Neuronal stem cell (in vitro differentiated cells): ENCODE measurements at regions not wholly inside any gene's neighbourhood (a gene's known extent, or its start where the extent isn't known, plus 50 kb on each side); places are given as distances from the start of the nearest gene placed in this dataset.

Source experiments
- DNase-seq: peaks from one replicate; pipeline ENCODE4 v3.0.0-alpha.2; 2013; ENCODE audit warnings: low spot score
- H2AFZ ChIP-seq: one replicate; pipeline ENCODE4 v1.6.1; 2013; ENCODE audit warnings: mild to moderate bottlenecking, low read length, inconsistent platforms
- H2AK5ac ChIP-seq: 2 replicates; pipeline ENCODE4 v1.6.1; 2013; ENCODE audit warnings: low read depth, mild to moderate bottlenecking, inconsistent platforms, low read length, moderate library complexity, mixed read lengths
- H2BK120ac ChIP-seq: 2 replicates; pipeline ENCODE4 v1.6.1; 2013; ENCODE audit warnings: low read depth, mild to moderate bottlenecking, inconsistent platforms, low read length, moderate library complexity, mixed read lengths
- H2BK12ac ChIP-seq: one replicate; pipeline ENCODE4 v1.6.1; 2013; ENCODE audit warnings: low read length, inconsistent platforms
- H2BK15ac ChIP-seq: 2 replicates; pipeline ENCODE4 v1.6.1; 2013; ENCODE audit warnings: mild to moderate bottlenecking, low read length, inconsistent platforms, mixed read lengths
- H2BK5ac ChIP-seq: one replicate; pipeline ENCODE4 v1.6.1; 2013; ENCODE audit warnings: inconsistent platforms, mild to moderate bottlenecking, low read length, moderate library complexity
- H3K14ac ChIP-seq: one replicate; pipeline ENCODE4 v1.6.1; 2013; ENCODE audit warnings: low read length, inconsistent platforms
- H3K18ac ChIP-seq: 2 replicates; pipeline ENCODE4 v1.6.1; 2013; ENCODE audit warnings: low read length, inconsistent platforms
- H3K23ac ChIP-seq: 2 replicates; pipeline ENCODE4 v1.6.1; 2013; ENCODE audit warnings: low read depth, mild to moderate bottlenecking, mixed read lengths, low read length, inconsistent platforms; ENCODE audit not compliant: poor library complexity
- H3K27ac ChIP-seq: replicated peaks from 3 replicates; pipeline ENCODE4 v1.5.1; 2013; ENCODE audit warnings: low read length, inconsistent platforms
- H3K27me3 ChIP-seq, 3 experiments: 2 replicates each; pipeline ENCODE4 v1.6.1; 2013; ENCODE audit warnings: low read length in 3 of 3, mild to moderate bottlenecking in 2 of 3, inconsistent platforms in 1 of 3, low read depth in 1 of 3, mixed read lengths in 1 of 3, moderate library complexity in 1 of 3; ENCODE audit not compliant: control insufficient read depth in 3 of 3, insufficient read depth in 3 of 3
- H3K36me3 ChIP-seq, 2 donors: replicated peaks in 1 of 2; 2 replicates each; pipeline ENCODE4 v1.6.1; 2013; ENCODE audit warnings: low read length in 2 of 2; ENCODE audit not compliant: control insufficient read depth in 2 of 2, insufficient read depth in 2 of 2
- H3K4ac ChIP-seq: 2 replicates; pipeline ENCODE4 v1.6.1; 2013; ENCODE audit warnings: inconsistent platforms, mild to moderate bottlenecking, low read length, moderate library complexity
- H3K4me1 ChIP-seq, 2 donors: 1 replicate in 1 of 2; 2 replicates in 1 of 2; pipeline ENCODE4 v1.6.1; 2013; ENCODE audit warnings: low read length in 2 of 2, low read depth in 1 of 2; ENCODE audit not compliant: control insufficient read depth in 2 of 2, insufficient read depth in 1 of 2
- H3K4me2 ChIP-seq: one replicate; pipeline ENCODE4 v1.6.1; 2013; ENCODE audit warnings: mild to moderate bottlenecking, low read length, inconsistent platforms; ENCODE audit not compliant: insufficient read depth, poor library complexity, severe bottlenecking
- H3K4me3 ChIP-seq, 2 donors: 2 replicates each; pipeline ENCODE4 v1.5.1; 2013; ENCODE audit warnings: low read length in 2 of 2, mild to moderate bottlenecking in 2 of 2, inconsistent platforms in 1 of 2, moderate library complexity in 1 of 2
- H3K79me1 ChIP-seq: one replicate; pipeline ENCODE4 v1.6.1; 2013; ENCODE audit warnings: low read depth, mild to moderate bottlenecking, inconsistent platforms, low read length, moderate library complexity
- H3K9ac ChIP-seq: one replicate; pipeline ENCODE4 v1.6.1; 2013; ENCODE audit warnings: mild to moderate bottlenecking, low read depth, low read length, inconsistent platforms; ENCODE audit not compliant: poor library complexity
- H3K9me3 ChIP-seq, 2 donors: replicated peaks in 1 of 2; 2 replicates each; pipeline versions ENCODE3 to v1.6.1; 2013; ENCODE audit warnings: low read length in 2 of 2, mild to moderate bottlenecking in 2 of 2, inconsistent platforms in 1 of 2, low read depth in 1 of 2, mixed read lengths in 1 of 2, moderate library complexity in 1 of 2; ENCODE audit not compliant: control insufficient read depth in 2 of 2, insufficient read depth in 1 of 2
- H4K8ac ChIP-seq: one replicate; pipeline ENCODE4 v1.6.1; 2013; ENCODE audit warnings: low read depth, mild to moderate bottlenecking, inconsistent platforms, low read length, moderate library complexity
- H4K91ac ChIP-seq: one replicate; pipeline ENCODE4 v1.6.1; 2013; ENCODE audit warnings: low read length, low read depth, mild to moderate bottlenecking, inconsistent platforms; ENCODE audit not compliant: poor library complexity
- WGBS, 2 donors: extraction: QIAGEN DNeasy Blood & Tissue Kit; methylation state at CpG; one replicate each; pipeline ENCODE4 v1.1.7; 2013; ENCODE audit warnings: missing lambda C conversion rate in 2 of 2, mixed read lengths in 1 of 2; ENCODE audit not compliant: insufficient read length in 2 of 2, insufficient replicate concordance in 1 of 2; ENCODE audit errors: extremely low coverage in 2 of 2; 5-methylcytosine and 5-hydroxymethylcytosine counted together

DNA sequence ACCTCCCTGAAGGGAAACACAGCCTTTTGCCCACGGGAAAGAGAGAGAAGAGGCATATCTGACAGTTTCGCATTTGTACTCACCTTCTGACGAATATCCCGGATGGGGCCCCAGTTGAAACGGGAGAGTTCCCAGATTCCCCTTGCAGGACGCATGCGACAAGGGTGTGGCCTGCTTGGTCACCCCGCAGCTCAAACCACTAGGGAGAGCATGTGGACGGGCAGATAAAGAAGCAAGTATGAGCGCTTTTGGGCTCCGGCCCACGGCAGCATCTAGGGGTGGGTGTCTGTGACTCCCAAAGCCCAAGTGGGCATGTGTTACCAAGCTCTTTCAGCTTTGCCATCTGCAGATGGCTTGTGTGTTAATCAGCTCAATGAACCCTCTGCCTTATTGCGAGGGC lies 70.1 kb upstream of the MED14 start:
- H3K23ac ChIP-seq, result no peak overlapping the region
- no peaks in the 10 kb centered on the region for H3K79me1 ChIP-seq
- DNase-seq, result no peak

DNA sequence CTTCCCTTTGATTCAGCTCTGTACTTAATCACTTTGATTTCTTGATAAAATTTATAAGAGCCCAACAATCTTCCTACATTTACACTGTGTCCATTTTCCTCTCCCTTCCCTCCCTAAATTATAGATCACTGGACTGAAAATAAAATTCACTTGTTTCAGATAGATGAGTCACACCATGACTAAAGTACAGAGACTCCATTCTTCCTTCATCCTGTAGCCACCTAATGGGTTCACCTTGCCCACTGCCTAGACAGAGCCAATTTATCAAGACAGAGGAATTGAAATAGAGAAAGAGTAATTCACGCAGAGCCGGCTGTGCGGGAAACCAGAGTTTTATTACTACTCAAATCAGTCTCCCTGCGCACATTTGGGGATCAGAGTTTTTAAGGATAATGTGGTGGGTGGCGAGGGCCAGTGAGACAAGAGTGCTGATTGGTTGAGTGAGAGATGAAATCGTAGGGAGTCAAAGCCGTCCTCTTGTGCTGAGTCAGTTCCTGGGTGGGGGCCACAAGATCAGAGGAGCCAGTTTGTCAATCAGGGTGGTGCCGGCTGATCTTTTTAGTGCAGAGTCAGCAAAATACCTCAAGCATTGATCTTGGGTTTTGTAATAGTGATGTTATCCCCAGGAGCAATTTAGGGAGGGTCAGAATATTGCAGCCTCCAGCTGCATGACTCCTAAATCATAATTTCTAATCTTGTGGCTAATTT lies 71.3 kb upstream of the MED14 start:
- no peaks in the 10 kb centered on the region for H3K79me1 ChIP-seq
- no peak overlapping the region for H2BK15ac ChIP-seq
- no peak overlapping the region for H3K4ac ChIP-seq
- no CpG with 5 or more reads among the region's 8 CpGs for WGBS, 2 donors
- H2BK120ac ChIP-seq, result no peak overlapping the region
- peaks cover 0 to 3% (median 0%) of the 10 kb centered on the region in 3 experiments for H3K27me3 ChIP-seq
- H3K36me3 ChIP-seq, result no peaks in the 10 kb centered on the region
- H3K14ac ChIP-seq, result no peak overlapping the region
- H3K9ac ChIP-seq, result no peak overlapping the region
- no peak for DNase-seq
- H3K4me2 ChIP-seq, result no peak overlapping the region
- no peak overlapping the region for H2BK12ac ChIP-seq
- no peak overlapping the region for H4K8ac ChIP-seq
- no peak overlapping the region for H4K91ac ChIP-seq
- H3K23ac ChIP-seq, result no peak overlapping the region
- no peak overlapping the region for H2AK5ac ChIP-seq
- no peak overlapping the region for H2BK5ac ChIP-seq
- no peak overlapping the region for H3K4me3 ChIP-seq
- no peak overlapping the region for H2AFZ ChIP-seq
- H3K9me3 ChIP-seq, result no peaks in the 10 kb centered on the region
- H3K27ac ChIP-seq, result no peak overlapping the region
- H3K4me1 ChIP-seq, result no peaks in the 10 kb centered on the region
- no peak overlapping the region for H3K18ac ChIP-seq

More for the DNA sequence above, 70.1 kb upstream of the MED14 start:
- Histone ChIP-seq H3K36me3 (no peaks in the 10 kb centered on the region), H2AFZ (no peak overlapping the region), H3K14ac (no peak overlapping the region), H2BK120ac (no peak overlapping the region), H2BK5ac (no peak overlapping the region), H3K27ac (no peak overlapping the region), H3K4ac (no peak overlapping the region), H4K8ac (no peak overlapping the region), H3K4me1 (no peaks in the 10 kb centered on the region), H3K9ac (no peak overlapping the region), H3K4me2 (no peak overlapping the region), H4K91ac (no peak overlapping the region), H3K4me3 (no peak overlapping the region), H3K9me3 (no peaks in the 10 kb centered on the region), H2BK15ac (no peak overlapping the region), H2BK12ac (no peak overlapping the region), H3K18ac (no peak overlapping the region), H2AK5ac (no peak overlapping the region), H3K27me3 (peaks cover 0 to 3% (median 0%) of the 10 kb centered on the region in 3 experiments)
- WGBS, 2 donors, result no CpG with 5 or more reads among the region's 13 CpGs

DNA sequence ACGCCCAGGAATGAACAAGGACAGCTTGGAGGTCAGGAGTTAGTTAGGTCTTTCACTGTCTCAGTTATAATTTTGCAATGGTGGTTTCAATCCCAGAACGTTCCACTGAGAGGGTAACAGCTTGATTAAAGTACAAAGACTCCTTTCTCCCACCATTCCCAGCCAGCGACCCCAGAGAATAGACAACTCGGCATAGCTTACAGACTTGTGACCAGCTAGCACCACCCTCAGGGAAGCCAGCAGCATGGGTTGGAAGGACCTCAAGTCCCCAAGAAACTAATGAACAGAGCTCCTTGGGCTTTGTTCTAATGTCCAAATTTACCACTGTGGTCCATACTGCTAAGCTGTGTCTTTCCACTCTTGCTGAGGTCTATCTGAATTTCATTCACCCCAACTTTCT lies 72.0 kb upstream of the MED14 start:
- no peak overlapping the region for H3K4ac ChIP-seq
- no peak overlapping the region for H3K18ac ChIP-seq
- H3K4me2 ChIP-seq, result no peak overlapping the region
- no peaks in the 10 kb centered on the region for H3K4me1 ChIP-seq
- no peaks in the 10 kb centered on the region for H3K27me3 ChIP-seq
- no peak overlapping the region for H2AFZ ChIP-seq
- H3K27ac ChIP-seq, result no peak overlapping the region
- no peak overlapping the region for H3K23ac ChIP-seq
- no peak overlapping the region for H3K9ac ChIP-seq
- no peak overlapping the region for H2BK120ac ChIP-seq
- H2BK12ac ChIP-seq, result no peak overlapping the region
- H3K79me1 ChIP-seq, result no peaks in the 10 kb centered on the region
- no peak overlapping the region for H2BK5ac ChIP-seq
- H2BK15ac ChIP-seq, result no peak overlapping the region
- no peak overlapping the region for H3K14ac ChIP-seq
- no peak overlapping the region for H2AK5ac ChIP-seq
- H3K9me3 ChIP-seq, result no peaks in the 10 kb centered on the region
- H3K36me3 ChIP-seq, result no peaks in the 10 kb centered on the region
- no CpG with 5 or more reads among the region's 4 CpGs for WGBS, 2 donors
- no peak overlapping the region for H3K4me3 ChIP-seq
- no peak for DNase-seq
- no peak overlapping the region for H4K8ac ChIP-seq
- no peak overlapping the region for H4K91ac ChIP-seq

- Histone ChIP-seq H3K9ac (no peak overlapping the region), H2BK5ac (no peak overlapping the region), H3K18ac (no peak overlapping the region), H3K79me1 (no peaks in the 10 kb centered on the region), H3K23ac (no peak overlapping the region), H2BK12ac (no peak overlapping the region), H3K14ac (no peak overlapping the region), H3K27ac (no peak overlapping the region), H2AK5ac (no peak overlapping the region), H2AFZ (no peak overlapping the region), H3K36me3 (no peaks in the 10 kb centered on the region), H2BK15ac (no peak overlapping the region), H3K9me3 (no peaks in the 10 kb centered on the region), H3K4me2 (no peak overlapping the region), H4K8ac (no peak overlapping the region), H4K91ac (no peak overlapping the region), H3K4me3 (no peak overlapping the region), H3K27me3 (no peaks in the 10 kb centered on the region), H2BK120ac (no peak overlapping the region), H3K4ac (no peak overlapping the region), H3K4me1 (no peaks in the 10 kb centered on the region)
- no peak for DNase-seq
- WGBS, 2 donors, result no CpG with 5 or more reads among the region's 2 CpGs
Measured at GRCh38 chrX:40808203-40808602, 72.9 kb upstream of the MED14 start.
